Activated CD8-positive, alpha-beta memory T cell treated with anti-CD3 and anti-CD28 coated beads, Interleukin-2, amount 50 U/mL, for 24 hours (primary cell): ENCODE measurements at regions not wholly inside any gene's neighbourhood (a gene's known extent, or its start where the extent isn't known, plus 50 kb on each side); places are given as distances from the start of the nearest gene placed in this dataset.
"Not testable (repeated sequence)": the region's sequence is repeated elsewhere in the genome, so short reads cannot be mapped to it uniquely, and the experiment has no call there.

ENCODE experiments used
- DNase-seq: peaks from one replicate; pipeline ENCODE4 v3.0.0-alpha.2; 2020; ENCODE audit errors: extremely low read depth

GRCh38 chr21:43287795-43288755 lies 119.3 kb downstream of the CRYAA start:
- DNase-seq: no peak

GRCh38 chr21:43287111-43287760 lies 118.4 kb downstream of the CRYAA start:
- DNase-seq: no peak

- no peak for DNase-seq
Observed at GRCh38 chr21:43286196-43286595, 117.4 kb downstream of the CRYAA start.

- no peak for DNase-seq
Observed at GRCh38 chr21:43284700-43285099, 115.9 kb downstream of the CRYAA start.

- DNase-seq: no peak
Observed at GRCh38 chr21:43284238-43284637, 115.4 kb downstream of the CRYAA start.

GRCh38 chr21:43283925-43284221 lies 115.1 kb downstream of the CRYAA start:
- not testable (repeated sequence) for DNase-seq

- no peak for DNase-seq
Observed at GRCh38 chr21:43283136-43283924, 114.5 kb downstream of the CRYAA start.

- no peak for DNase-seq
Observed at GRCh38 chr21:43282358-43283120, 113.7 kb downstream of the CRYAA start.

- no peak for DNase-seq
Observed at GRCh38 chr21:43281661-43282357, 113.0 kb downstream of the CRYAA start.

GRCh38 chr21:43280949-43281633 lies 112.3 kb downstream of the CRYAA start:
- no peak for DNase-seq

GRCh38 chr21:43279578-43279894 lies 110.7 kb downstream of the CRYAA start:
- no peak for DNase-seq

GRCh38 chr21:43278766-43279577 lies 110.2 kb downstream of the CRYAA start:
- no peak for DNase-seq

- no peak for DNase-seq
Observed at GRCh38 chr21:43278359-43278758, 109.6 kb downstream of the CRYAA start.

- no peak for DNase-seq
Observed at GRCh38 chr21:43277481-43278351, 108.9 kb downstream of the CRYAA start.

- no peak for DNase-seq
Observed at GRCh38 chr21:43276811-43277210, 108.0 kb downstream of the CRYAA start.

- DNase-seq: no peak
Observed at GRCh38 chr21:43275421-43276211, 106.8 kb downstream of the CRYAA start.

GRCh38 chr21:43274946-43275310 lies 106.1 kb downstream of the CRYAA start:
- no peak for DNase-seq
